Activated CD8-positive, alpha-beta T cell treated with anti-CD3 and anti-CD28 coated beads for 36 hours (primary cell): ENCODE measurements at regions not wholly inside any gene's neighbourhood (a gene's known extent, or its start where the extent isn't known, plus 50 kb on each side); places are given as distances from the start of the nearest gene placed in this dataset.

Experiments used
- ATAC-seq: fragments of 200-7000 bp; cut with Tn5 transposase; one replicate; pipeline ENCODE4 v1.10.0; 2021; ENCODE audit warnings: mild to moderate bottlenecking, moderate library complexity
- CTCF ChIA-PET: fragments of 350-600 bp; sonication (Branson Sonifier 250); formaldehyde crosslinking; loops from one replicate; lab custom pipeline; 2021; ENCODE audit warnings: antibody characterized with exemption; lab: Charles Lee
- POLR2A ChIA-PET: fragments of 350-600 bp; sonication (Branson Sonifier 250); formaldehyde crosslinking; loops from one replicate; lab custom pipeline; 2021; ENCODE audit warnings: antibody characterized with exemption; lab: Charles Lee
- DNase-seq: peaks from one replicate; pipeline ENCODE4 v3.0.0-alpha.2; 2020
- H3K27ac Mint-ChIP-seq: one replicate; pipeline ENCODE4 v1.8.0; 2021; ENCODE audit warnings: mild to moderate bottlenecking, mixed read lengths
- H3K27me3 Mint-ChIP-seq: one replicate; pipeline ENCODE4 v1.8.0; 2021; ENCODE audit warnings: mixed read lengths
- H3K36me3 Mint-ChIP-seq: one replicate; pipeline ENCODE4 v1.8.0; 2021; ENCODE audit warnings: low read depth, mixed read lengths
- H3K4me1 Mint-ChIP-seq: one replicate; pipeline ENCODE4 v1.8.0; 2021; ENCODE audit warnings: low read depth, mixed read lengths
- H3K4me3 Mint-ChIP-seq: one replicate; pipeline ENCODE4 v1.8.0; 2021; ENCODE audit warnings: mild to moderate bottlenecking, moderate library complexity, mixed read lengths
- H3K9me3 Mint-ChIP-seq: one replicate; pipeline ENCODE4 v1.8.0; 2021; ENCODE audit warnings: mixed read lengths
- CTCF ChIP-seq: fragments of 200-600 bp; IDR thresholded peaks from one replicate; pipeline ENCODE4 v1.8.0; 2022; ENCODE audit warnings: antibody characterized with exemption, mild to moderate bottlenecking
- intact Hi-C: fragments of 100-400 bp; cut with micrococcal nuclease; formaldehyde crosslinking; loops from one replicate; pipeline ENCODE4 v1.10.0; 2022

DNA sequence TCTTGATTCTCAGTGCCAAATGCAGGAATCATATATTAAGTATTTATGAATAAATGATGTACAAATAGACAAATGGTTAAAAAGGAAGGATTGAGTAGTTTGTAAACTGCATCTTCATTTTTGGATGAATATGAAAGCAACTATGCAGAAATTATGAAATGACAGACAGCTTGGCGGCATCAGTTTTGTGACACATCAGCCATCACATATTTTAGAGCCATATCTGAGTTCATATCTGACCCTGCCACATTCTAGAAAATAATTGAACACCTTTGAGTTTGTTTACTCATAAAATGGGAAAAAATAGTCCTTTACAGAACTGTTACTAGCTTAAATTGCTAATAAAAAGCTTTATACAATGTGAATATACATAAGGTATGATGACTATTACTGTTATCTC lies 448.2 kb downstream of the KIF20B start:
- H3K4me3 Mint-ChIP-seq, result no peak overlapping the region
- no peaks in the 10 kb centered on the region for H3K36me3 Mint-ChIP-seq
- intact Hi-C loops, result no loop called here
- no peak overlapping the region for H3K27ac Mint-ChIP-seq
- no peaks in the 10 kb centered on the region for H3K9me3 Mint-ChIP-seq
- no peak for TF ChIP-seq CTCF
- ATAC-seq (no peak), DNase-seq (no peak)
- peaks cover 1% of the 10 kb centered on the region for H3K27me3 Mint-ChIP-seq
- CTCF ChIA-PET, result no interaction called here
- H3K4me1 Mint-ChIP-seq, result no peaks in the 10 kb centered on the region
- POLR2A ChIA-PET, result no interaction called here

DNA sequence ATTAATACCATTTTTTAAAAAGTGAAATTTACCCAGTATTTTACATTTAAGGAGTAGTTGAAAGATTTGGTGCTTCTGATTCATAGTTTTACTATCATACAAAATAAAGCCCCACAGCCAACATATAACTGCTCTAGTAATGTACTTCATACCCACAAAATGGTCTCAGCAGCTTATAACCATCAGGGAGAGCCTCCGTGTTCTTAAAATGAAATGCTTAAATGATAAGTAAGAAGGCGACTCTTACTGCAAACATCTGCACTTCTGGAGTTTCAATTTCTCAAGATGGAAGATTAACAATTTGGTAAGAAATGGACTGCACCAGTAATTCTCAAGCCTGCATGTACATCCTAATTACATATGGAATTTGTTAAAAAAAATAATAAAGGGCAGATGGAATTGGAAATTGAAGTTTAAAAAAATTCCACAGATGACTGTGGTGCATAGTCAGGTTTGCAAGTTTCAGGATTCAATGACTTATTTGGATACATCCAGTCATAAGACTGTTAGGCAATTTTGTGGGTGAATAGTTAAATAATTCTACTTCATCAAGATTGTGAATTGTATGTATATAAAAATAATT lies 461.0 kb downstream of the KIF20B start:
- no peaks in the 10 kb centered on the region for H3K27me3 Mint-ChIP-seq
- intact Hi-C loops, result no loop called here
- ATAC-seq, result no peak
- H3K4me3 Mint-ChIP-seq, result no peak overlapping the region
- no peak for DNase-seq
- ChIA-PET POLR2A (interaction anchor here (0.6 kb wide), 1 partner anchor 170 kb away, joined by 3 read pairs; no protein-coding TSS in a partner anchor), CTCF (no interaction called here)
- no peaks in the 10 kb centered on the region for H3K36me3 Mint-ChIP-seq
- no peak for TF ChIP-seq CTCF
- H3K4me1 Mint-ChIP-seq, result no peaks in the 10 kb centered on the region
- no peaks in the 10 kb centered on the region for H3K9me3 Mint-ChIP-seq
- no peak overlapping the region for H3K27ac Mint-ChIP-seq

DNA sequence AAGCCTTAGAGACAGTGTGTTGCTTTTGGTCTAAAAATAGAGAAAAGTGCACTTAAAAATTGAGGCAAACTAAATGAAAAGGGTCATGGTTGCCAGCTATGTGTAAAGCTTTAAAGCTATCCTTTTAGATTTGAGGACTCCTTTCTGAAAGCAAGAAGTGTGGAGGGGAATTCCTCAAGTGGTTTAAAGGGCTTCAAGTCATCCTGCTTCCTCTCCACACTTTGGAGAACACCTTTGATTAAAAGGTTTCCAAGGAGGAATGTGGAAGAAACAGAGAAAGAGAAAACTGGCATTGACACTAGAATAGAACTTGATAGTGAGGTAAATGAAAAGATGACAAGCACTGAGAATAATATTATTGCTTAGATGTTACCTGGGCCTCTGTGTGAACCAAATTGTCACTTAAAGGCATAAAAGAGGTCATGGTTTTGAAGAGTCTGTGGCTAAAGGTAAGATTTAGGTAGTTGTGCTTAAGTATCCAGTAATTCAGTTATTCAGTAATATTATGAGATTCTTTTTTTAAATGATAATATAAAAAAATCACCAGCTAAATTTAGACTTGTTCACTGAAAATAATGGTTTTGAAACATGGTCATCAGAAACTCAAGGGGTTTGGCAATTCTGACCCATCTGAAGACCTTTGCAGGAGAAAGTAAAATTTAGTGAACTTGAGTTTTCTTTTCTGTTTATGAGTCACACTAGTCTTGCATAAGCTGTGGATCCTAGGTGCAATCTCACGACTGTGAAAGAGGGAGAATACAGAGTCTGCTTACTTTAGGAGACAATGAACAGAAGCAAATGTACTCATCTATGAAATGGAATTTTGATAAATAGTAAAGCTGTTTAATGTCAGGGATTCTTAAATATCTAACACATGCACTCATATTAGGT lies 466.0 kb downstream of the KIF20B start:
- Mint-ChIP-seq H3K4me1 (no peaks in the 10 kb centered on the region), H3K27me3 (no peaks in the 10 kb centered on the region), H3K4me3 (no peak overlapping the region), H3K27ac (no peak overlapping the region), H3K36me3 (no peaks in the 10 kb centered on the region), H3K9me3 (no peaks in the 10 kb centered on the region)
- ChIA-PET CTCF (no interaction called here), POLR2A (no interaction called here)
- TF ChIP-seq CTCF, result no peak
- ATAC-seq (no peak), DNase-seq (no peak)
- intact Hi-C loops, result no loop called here

GRCh38 chr10:90168244-90168643 lies 466.9 kb downstream of the KIF20B start:
- Mint-ChIP-seq H3K4me3 (no peak overlapping the region), H3K9me3 (no peaks in the 10 kb centered on the region), H3K4me1 (no peaks in the 10 kb centered on the region), H3K36me3 (no peaks in the 10 kb centered on the region), H3K27ac (no peak overlapping the region), H3K27me3 (no peaks in the 10 kb centered on the region)
- ATAC-seq (no peak), DNase-seq (no peak)
- ChIA-PET CTCF (no interaction called here), POLR2A (no interaction called here)
- TF ChIP-seq CTCF, result no peak
- intact Hi-C loops, result no loop called here

GRCh38 chr10:90171014-90171722 lies 469.8 kb downstream of the KIF20B start:
- no peak overlapping the region for H3K4me3 Mint-ChIP-seq
- POLR2A ChIA-PET, result no interaction called here
- no peak for TF ChIP-seq CTCF
- ATAC-seq, result peak; percentile 30
- CTCF ChIA-PET, result no interaction called here
- DNase-seq, result no peak
- H3K27me3 Mint-ChIP-seq, result peaks cover 2% of the 10 kb centered on the region
- H3K36me3 Mint-ChIP-seq, result no peaks in the 10 kb centered on the region
- H3K9me3 Mint-ChIP-seq, result no peaks in the 10 kb centered on the region
- no peaks in the 10 kb centered on the region for H3K4me1 Mint-ChIP-seq
- H3K27ac Mint-ChIP-seq, result no peak overlapping the region
- intact Hi-C loops, result no loop called here
